GM21423 (cell line): ENCODE measurements at regions not wholly inside any gene's neighbourhood (a gene's known extent, or its start where the extent isn't known, plus 50 kb on each side); places are given as distances from the start of the nearest gene placed in this dataset.
"Not testable (repeated sequence)": the region's sequence is repeated elsewhere in the genome, so short reads cannot be mapped to it uniquely, and the experiment has no call there.

Source experiments
- ATAC-seq: cut with Tn5 transposase; IDR thresholded peaks from one replicate; pipeline ENCODE4 v1.9.1; 2021; ENCODE audit warnings: mild to moderate bottlenecking, moderate library complexity; ENCODE audit not compliant: unreplicated experiment

- ATAC-seq = no peak
These were observed 784.2 kb upstream of the CCDC179 start for GRCh38 chr11:23644443-23644842.

GRCh38 chr11:23652336-23652735 lies 792.1 kb upstream of the CCDC179 start:
- not testable (repeated sequence) for ATAC-seq

- no peak for ATAC-seq
These were observed 792.9 kb upstream of the CCDC179 start for GRCh38 chr11:23653071-23653675.

GRCh38 chr11:23668324-23668723 lies 808.0 kb upstream of the CCDC179 start:
- no peak for ATAC-seq

- ATAC-seq = no peak
These were observed 813.1 kb upstream of the CCDC179 start for GRCh38 chr11:23673366-23673765.

- no peak for ATAC-seq
These were observed 814.6 kb upstream of the CCDC179 start for GRCh38 chr11:23674866-23675265.

- ATAC-seq = no peak
These were observed 817.8 kb upstream of the LUZP2 start for GRCh38 chr11:23679041-23679440.

- no peak for ATAC-seq
These were observed 816.9 kb upstream of the LUZP2 start for GRCh38 chr11:23679981-23680380.

- ATAC-seq = no peak
These were observed 816.2 kb upstream of the LUZP2 start for GRCh38 chr11:23680488-23681230.

GRCh38 chr11:23684701-23685100 lies 812.2 kb upstream of the LUZP2 start:
- ATAC-seq = no peak

GRCh38 chr11:23687991-23688390 lies 808.9 kb upstream of the LUZP2 start:
- no peak for ATAC-seq

GRCh38 chr11:23688411-23688810 lies 808.4 kb upstream of the LUZP2 start:
- ATAC-seq = no peak

- no peak for ATAC-seq
These were observed 808.0 kb upstream of the LUZP2 start for GRCh38 chr11:23688835-23689234.

GRCh38 chr11:23696688-23697415 lies 800.0 kb upstream of the LUZP2 start:
- ATAC-seq = no peak

GRCh38 chr11:23704183-23704582 lies 792.7 kb upstream of the LUZP2 start:
- no peak for ATAC-seq

GRCh38 chr11:23711981-23712380 lies 784.9 kb upstream of the LUZP2 start:
- no peak for ATAC-seq

GRCh38 chr11:23719016-23719415 lies 777.8 kb upstream of the LUZP2 start:
- ATAC-seq = no peak

GRCh38 chr11:23723861-23724260 lies 773.0 kb upstream of the LUZP2 start:
- no peak for ATAC-seq

- ATAC-seq = no peak
These were observed 771.1 kb upstream of the LUZP2 start for GRCh38 chr11:23725752-23726151.

- no peak for ATAC-seq
These were observed 769.5 kb upstream of the LUZP2 start for GRCh38 chr11:23727387-23727786.

GRCh38 chr11:23727794-23728193 lies 769.1 kb upstream of the LUZP2 start:
- ATAC-seq = no peak

GRCh38 chr11:23729088-23729487 lies 767.8 kb upstream of the LUZP2 start:
- no peak for ATAC-seq
